ENCODE measurements at regions not wholly inside any gene's neighbourhood (a gene's known extent, or its start where the extent isn't known, plus 50 kb on each side); places are given as distances from the start of the nearest gene placed in this dataset.

DNA sequence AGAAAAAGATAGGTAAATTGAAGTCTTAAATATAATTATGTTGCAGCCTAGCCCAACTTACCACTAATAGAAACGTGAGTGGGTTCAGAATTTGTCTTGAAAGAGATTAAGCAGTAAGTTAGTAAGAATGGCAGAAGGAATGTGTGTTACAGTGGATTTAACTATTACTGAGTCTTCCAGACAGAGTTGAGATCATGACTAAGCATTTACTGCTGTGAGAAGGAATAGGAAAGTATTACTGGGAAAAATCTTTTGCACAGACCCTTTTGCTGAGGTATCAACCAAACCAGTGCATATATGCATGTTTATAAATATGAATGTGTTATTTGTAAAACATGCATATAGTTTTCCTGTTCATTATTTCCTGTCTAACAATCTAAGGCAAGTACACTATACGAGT is 112.8 kb upstream of the EFNA5 start:
- Mint-ChIP-seq H3K9me3 (peaks cover 0 to 11% (median 0%) of the 10 kb centered on the region in 3 donors), H3K27ac (no peak overlapping the region), H3K4me1 (no peaks in the 10 kb centered on the region), H3K27me3 (peaks cover 0 to 4% of the 10 kb centered on the region in 2 donors), H3K4me3 (no peak overlapping the region), H3K36me3 (no peaks in the 10 kb centered on the region)
- H3K27ac ChIP-seq (ENCODE audit: low read length): no peak overlapping the region
- peaks cover 0 to 2% of the 10 kb centered on the region in 2 donors for H3K36me3 ChIP-seq (ENCODE audit: control insufficient read depth in 2 of 2, extremely low read depth in 1 of 2, insufficient read depth in 1 of 2, low read length in 1 of 2)
- no peak for ATAC-seq (replicated peaks in 1 of 4)
- no peaks in the 10 kb centered on the region for H3K9me3 ChIP-seq
- no peak overlapping the region for H3K4me3 ChIP-seq (ENCODE audit: control insufficient read depth in 1 of 2, extremely low read depth in 1 of 2, low read length in 1 of 2)
- CTCF ChIA-PET: no interaction called here
- H3K27me3 ChIP-seq (replicated peaks in 1 of 2; ENCODE audit: control insufficient read depth in 2 of 2, extremely low read depth in 1 of 2, insufficient read depth in 2 of 2, low read length in 1 of 2): no peaks in the 10 kb centered on the region
- POLR2A ChIA-PET: interaction anchor here in 1 of 2 donors (0.6 kb wide), 1 partner anchor 990 kb away, joined by 4 read pairs; no protein-coding TSS in a partner anchor
- no peak for DNase-seq
- WGBS (ENCODE audit: insufficient coverage): no CpG with 5 or more reads among the region's 2 CpGs
- H3K4me1 ChIP-seq (ENCODE audit: control insufficient read depth in 1 of 2, extremely low read depth in 1 of 2, insufficient read depth in 2 of 2, low read length in 2 of 2): no peaks in the 10 kb centered on the region

DNA sequence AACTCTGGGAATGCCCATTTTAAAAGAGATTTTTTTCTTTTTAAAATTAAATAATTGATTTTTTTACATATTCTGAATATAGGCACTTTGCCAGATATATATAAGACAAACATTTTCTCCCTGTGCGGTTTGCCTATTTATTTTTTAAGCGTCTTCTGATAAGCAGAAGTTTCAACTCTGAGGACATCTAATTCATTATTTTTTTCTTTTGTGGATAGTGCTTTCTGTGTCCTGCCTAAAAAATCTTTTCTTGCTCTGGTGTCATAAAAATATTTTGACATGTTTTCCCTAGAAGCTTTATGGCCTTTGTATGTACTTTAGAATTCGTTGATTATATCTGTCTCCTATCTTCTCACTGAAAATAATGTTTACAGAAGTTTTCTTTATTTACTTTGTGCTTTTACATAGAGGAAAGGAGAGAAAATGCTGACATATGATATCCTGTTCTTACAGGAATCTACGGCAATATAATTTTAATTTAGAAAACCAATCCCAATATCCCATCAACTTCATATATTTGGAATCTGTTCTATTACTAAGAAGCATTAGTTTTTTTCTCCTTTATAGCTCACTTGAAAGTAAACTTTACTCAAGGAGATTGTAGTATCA is 111.9 kb upstream of the EFNA5 start:
- no peaks in the 10 kb centered on the region for H3K4me1 ChIP-seq (ENCODE audit: control insufficient read depth in 1 of 2, extremely low read depth in 1 of 2, insufficient read depth in 2 of 2, low read length in 2 of 2)
- peaks cover 0 to 4% of the 10 kb centered on the region in 2 donors for H3K27me3 Mint-ChIP-seq
- H3K36me3 ChIP-seq (ENCODE audit: control insufficient read depth in 2 of 2, extremely low read depth in 1 of 2, insufficient read depth in 1 of 2, low read length in 1 of 2): no peaks in the 10 kb centered on the region
- no peaks in the 10 kb centered on the region for H3K9me3 ChIP-seq
- ChIA-PET POLR2A (interaction anchor here in 1 of 2 donors (0.6 kb wide), 1 partner anchor 989 kb away, joined by 4 read pairs; no protein-coding TSS in a partner anchor), CTCF (no interaction called here)
- no CpG with 5 or more reads among the region's 4 CpGs for WGBS (ENCODE audit: insufficient coverage)
- no peaks in the 10 kb centered on the region for H3K4me1 Mint-ChIP-seq
- H3K27me3 ChIP-seq (replicated peaks in 1 of 2; ENCODE audit: control insufficient read depth in 2 of 2, extremely low read depth in 1 of 2, insufficient read depth in 2 of 2, low read length in 1 of 2): no peaks in the 10 kb centered on the region
- no peak overlapping the region for H3K27ac Mint-ChIP-seq
- no peaks in the 10 kb centered on the region for H3K36me3 Mint-ChIP-seq
- no peak for ATAC-seq (replicated peaks in 1 of 4)
- H3K9me3 Mint-ChIP-seq: peaks cover 0 to 7% (median 0%) of the 10 kb centered on the region in 3 donors
- DNase-seq: no peak
- no peak overlapping the region for H3K4me3 Mint-ChIP-seq
- H3K4me3 ChIP-seq (ENCODE audit: control insufficient read depth in 1 of 2, extremely low read depth in 1 of 2, low read length in 1 of 2): no peak overlapping the region
- no peak overlapping the region for H3K27ac ChIP-seq (ENCODE audit: low read length)

DNA sequence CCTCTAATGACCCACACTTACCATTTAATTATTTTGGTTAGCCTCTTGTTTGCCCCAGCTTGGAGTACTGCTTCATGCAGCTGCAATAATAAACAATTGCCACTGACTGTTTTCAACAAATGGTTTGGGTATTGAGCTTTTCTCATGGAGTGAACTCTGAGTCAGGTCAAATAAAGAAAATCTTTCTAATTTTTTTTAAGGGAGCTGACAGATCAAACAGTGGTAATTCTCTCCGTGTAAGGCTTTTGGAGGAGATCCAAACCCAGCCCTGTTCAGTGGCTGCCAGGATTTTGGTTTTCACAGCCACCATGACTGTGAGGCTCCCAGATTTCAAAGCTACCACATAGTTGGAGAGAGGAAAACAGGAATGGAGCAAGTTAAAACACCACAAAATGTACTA is 110.7 kb upstream of the EFNA5 start:
- Histone ChIP-seq H3K9me3 (no peaks in the 10 kb centered on the region), H3K27ac (ENCODE audit: low read length) (no peak overlapping the region), H3K4me3 (ENCODE audit: control insufficient read depth in 1 of 2, extremely low read depth in 1 of 2, low read length in 1 of 2) (no peak overlapping the region), H3K27me3 (replicated peaks in 1 of 2; ENCODE audit: control insufficient read depth in 2 of 2, extremely low read depth in 1 of 2, insufficient read depth in 2 of 2, low read length in 1 of 2) (no peaks in the 10 kb centered on the region), H3K36me3 (ENCODE audit: control insufficient read depth in 2 of 2, extremely low read depth in 1 of 2, insufficient read depth in 1 of 2, low read length in 1 of 2) (no peaks in the 10 kb centered on the region), H3K4me1 (ENCODE audit: control insufficient read depth in 1 of 2, extremely low read depth in 1 of 2, insufficient read depth in 2 of 2, low read length in 2 of 2) (no peaks in the 10 kb centered on the region)
- ATAC-seq (replicated peaks in 1 of 4) (no peak), DNase-seq (no peak)
- H3K27me3 Mint-ChIP-seq: peaks cover 0 to 4% of the 10 kb centered on the region in 2 donors
- no peak overlapping the region for H3K4me3 Mint-ChIP-seq
- no peak overlapping the region for H3K27ac Mint-ChIP-seq
- no peaks in the 10 kb centered on the region for H3K36me3 Mint-ChIP-seq
- peaks cover 0 to 7% (median 0%) of the 10 kb centered on the region in 3 donors for H3K9me3 Mint-ChIP-seq
- ChIA-PET POLR2A (interaction anchor here in 1 of 2 donors (0.6 kb wide), 1 partner anchor 125 kb away, joined by 4 read pairs; no protein-coding TSS in a partner anchor), CTCF (no interaction called here)
- no peaks in the 10 kb centered on the region for H3K4me1 Mint-ChIP-seq
- no CpG with 5 or more reads among the region's 1 CpG for WGBS (ENCODE audit: insufficient coverage)

DNA sequence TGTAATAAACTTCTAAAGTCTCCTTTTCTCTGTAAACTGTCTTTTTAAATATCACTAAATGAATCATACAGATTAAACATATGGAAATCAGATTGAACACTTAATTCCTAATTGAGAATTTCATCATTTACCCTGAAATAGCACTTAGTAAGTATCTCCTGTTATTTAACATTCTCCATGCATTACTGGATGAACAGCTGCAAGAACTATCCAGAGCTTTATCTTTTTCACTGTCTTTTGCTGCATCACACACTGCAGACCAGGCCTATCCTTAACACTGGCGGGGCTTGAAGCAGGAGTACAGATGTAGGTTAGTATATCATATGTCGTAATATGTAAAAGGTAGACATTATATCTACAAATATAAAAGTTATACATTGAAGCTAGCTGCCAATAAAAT is 108.7 kb upstream of the EFNA5 start:
- WGBS (ENCODE audit: insufficient coverage): no CpG with 5 or more reads among the region's 2 CpGs
- no peak for ATAC-seq (replicated peaks in 1 of 4)
- peaks cover 0 to 7% of the 10 kb centered on the region in 2 donors for H3K27me3 Mint-ChIP-seq

DNA sequence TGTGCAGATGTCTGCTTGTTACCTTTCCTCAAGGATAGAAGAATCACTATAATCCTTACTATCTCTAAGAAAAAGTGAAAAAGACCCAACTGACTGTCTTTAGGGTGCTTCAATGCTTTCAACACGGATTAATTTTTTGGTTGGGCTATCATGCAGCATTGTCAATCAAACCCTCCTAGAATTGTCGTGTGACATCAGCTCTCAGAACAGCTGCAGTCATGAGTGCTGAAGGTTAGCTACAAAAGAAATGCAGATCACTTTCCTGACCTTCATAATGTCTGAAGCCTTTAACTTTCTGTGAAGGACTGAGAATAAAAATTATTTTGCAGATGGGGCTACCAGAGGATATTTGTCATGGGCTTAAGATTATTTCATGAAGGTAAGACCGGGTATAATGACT is 107.9 kb upstream of the EFNA5 start:
- Mint-ChIP-seq H3K27me3 (peaks cover 0 to 7% of the 10 kb centered on the region in 2 donors), H3K9me3 (peaks cover 0 to 4% (median 0%) of the 10 kb centered on the region in 3 donors), H3K4me3 (no peak overlapping the region), H3K4me1 (no peaks in the 10 kb centered on the region), H3K27ac (no peak overlapping the region), H3K36me3 (no peaks in the 10 kb centered on the region)
- ATAC-seq (replicated peaks in 1 of 4) (no peak), DNase-seq (no peak)
- 67% methylated on average over 2 of the region's 3 CpGs for WGBS (ENCODE audit: insufficient coverage)
- Histone ChIP-seq H3K36me3 (ENCODE audit: control insufficient read depth in 2 of 2, extremely low read depth in 1 of 2, insufficient read depth in 1 of 2, low read length in 1 of 2) (no peaks in the 10 kb centered on the region), H3K27me3 (replicated peaks in 1 of 2; ENCODE audit: control insufficient read depth in 2 of 2, extremely low read depth in 1 of 2, insufficient read depth in 2 of 2, low read length in 1 of 2) (no peaks in the 10 kb centered on the region), H3K4me3 (ENCODE audit: control insufficient read depth in 1 of 2, extremely low read depth in 1 of 2, low read length in 1 of 2) (no peak overlapping the region), H3K9me3 (no peaks in the 10 kb centered on the region), H3K4me1 (ENCODE audit: control insufficient read depth in 1 of 2, extremely low read depth in 1 of 2, insufficient read depth in 2 of 2, low read length in 2 of 2) (no peaks in the 10 kb centered on the region), H3K27ac (ENCODE audit: low read length) (no peak overlapping the region)
- ChIA-PET CTCF (no interaction called here), POLR2A (no interaction called here)

More for the DNA sequence above, 108.7 kb upstream of the EFNA5 start:
- H3K9me3 Mint-ChIP-seq: peaks cover 0 to 4% (median 0%) of the 10 kb centered on the region in 3 donors
- ChIA-PET CTCF (no interaction called here), POLR2A (no interaction called here)
- H3K4me3 Mint-ChIP-seq: no peak overlapping the region
- Histone ChIP-seq H3K9me3 (no peaks in the 10 kb centered on the region), H3K27ac (ENCODE audit: low read length) (no peak overlapping the region), H3K4me3 (ENCODE audit: control insufficient read depth in 1 of 2, extremely low read depth in 1 of 2, low read length in 1 of 2) (no peak overlapping the region), H3K36me3 (ENCODE audit: control insufficient read depth in 2 of 2, extremely low read depth in 1 of 2, insufficient read depth in 1 of 2, low read length in 1 of 2) (no peaks in the 10 kb centered on the region), H3K4me1 (ENCODE audit: control insufficient read depth in 1 of 2, extremely low read depth in 1 of 2, insufficient read depth in 2 of 2, low read length in 2 of 2) (no peaks in the 10 kb centered on the region), H3K27me3 (replicated peaks in 1 of 2; ENCODE audit: control insufficient read depth in 2 of 2, extremely low read depth in 1 of 2, insufficient read depth in 2 of 2, low read length in 1 of 2) (no peaks in the 10 kb centered on the region)
- no peaks in the 10 kb centered on the region for H3K36me3 Mint-ChIP-seq
- no peak for DNase-seq
- no peak overlapping the region for H3K27ac Mint-ChIP-seq
- no peaks in the 10 kb centered on the region for H3K4me1 Mint-ChIP-seq

DNA sequence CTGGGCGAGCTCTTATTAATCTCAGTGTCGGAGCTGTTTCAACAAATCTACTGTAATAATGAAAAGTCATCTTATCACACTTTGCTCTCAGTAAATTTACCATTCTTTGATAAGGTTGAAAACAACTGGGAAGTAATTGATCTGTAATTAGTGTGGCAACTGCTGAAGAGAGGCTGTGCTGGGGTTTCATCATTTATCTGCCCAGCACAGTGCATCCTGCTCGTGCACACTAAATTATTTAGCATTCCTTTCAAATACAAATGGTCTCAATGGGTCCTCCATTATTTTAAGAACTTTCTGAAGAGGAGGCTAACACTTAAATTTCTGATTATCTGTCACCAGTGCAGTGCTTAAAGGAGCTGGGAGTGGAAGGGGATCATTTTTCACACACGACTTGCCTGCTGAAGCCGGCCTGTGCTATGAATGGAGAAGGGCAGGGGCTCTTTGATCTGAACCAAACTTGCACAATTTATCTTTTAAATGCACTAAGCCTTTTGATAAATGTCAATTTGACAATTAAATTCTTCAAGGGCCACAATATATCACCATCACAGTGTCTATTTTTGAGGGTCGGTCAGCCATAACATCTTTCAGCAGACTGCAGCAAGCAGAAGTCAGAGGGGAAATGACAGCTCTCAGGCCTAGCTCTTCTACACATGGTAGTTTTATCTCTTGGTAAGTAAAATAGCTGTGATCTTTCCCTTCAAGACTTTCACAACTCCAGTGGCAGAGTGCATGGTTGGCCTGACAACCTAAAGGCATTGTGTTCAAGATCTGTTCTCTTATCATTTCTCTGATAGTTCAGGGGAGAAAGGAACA is 106.4 kb upstream of the EFNA5 start:
- Mint-ChIP-seq H3K9me3 (peaks cover 0 to 4% (median 0%) of the 10 kb centered on the region in 3 donors), H3K4me1 (no peaks in the 10 kb centered on the region), H3K4me3 (no peak overlapping the region), H3K36me3 (no peaks in the 10 kb centered on the region), H3K27me3 (peaks cover 6 to 12% of the 10 kb centered on the region in 2 donors), H3K27ac (no peak overlapping the region)
- ATAC-seq (replicated peaks in 1 of 4) (no peak), DNase-seq (no peak)
- Histone ChIP-seq H3K4me3 (ENCODE audit: control insufficient read depth in 1 of 2, extremely low read depth in 1 of 2, low read length in 1 of 2) (no peak overlapping the region), H3K9me3 (no peaks in the 10 kb centered on the region), H3K27me3 (replicated peaks in 1 of 2; ENCODE audit: control insufficient read depth in 2 of 2, extremely low read depth in 1 of 2, insufficient read depth in 2 of 2, low read length in 1 of 2) (no peaks in the 10 kb centered on the region), H3K4me1 (ENCODE audit: control insufficient read depth in 1 of 2, extremely low read depth in 1 of 2, insufficient read depth in 2 of 2, low read length in 2 of 2) (no peaks in the 10 kb centered on the region), H3K27ac (ENCODE audit: low read length) (no peak overlapping the region), H3K36me3 (ENCODE audit: control insufficient read depth in 2 of 2, extremely low read depth in 1 of 2, insufficient read depth in 1 of 2, low read length in 1 of 2) (no peaks in the 10 kb centered on the region)
- POLR2A ChIA-PET: no interaction called here
- CTCF ChIA-PET: no interaction called here
- WGBS (ENCODE audit: insufficient coverage): no CpG with 5 or more reads among the region's 6 CpGs
